GM23338 (cell line): ENCODE measurements at regions not wholly inside any gene's neighbourhood (a gene's known extent, or its start where the extent isn't known, plus 50 kb on each side); places are given as distances from the start of the nearest gene placed in this dataset.

Experiments used
- ATAC-seq: fragments of 200-7000 bp; cut with Tn5 transposase; 3 replicates; pipeline ENCODE4 v1.9.1; 2020
- DNase-seq: peaks from one replicate; pipeline ENCODE4 v3.0.0-alpha.2; 2015; ENCODE audit warnings: low spot score
- H2AFZ ChIP-seq: fragments of 200-600 bp; sonication (generic); 2 replicates; pipeline ENCODE4 v1.8.0; 2016; ENCODE audit warnings: antibody characterized with exemption, mild to moderate bottlenecking, moderate library complexity
- H3F3A ChIP-seq: fragments of 200-600 bp; sonication (generic); replicated peaks from 2 replicates; pipeline ENCODE4 v1.8.0; 2017; ENCODE audit warnings: antibody characterized with exemption, mixed run types, low read depth
- H3K27ac ChIP-seq: fragments of 200-600 bp; sonication (generic); 2 replicates; pipeline ENCODE4 v1.6.1; 2016; ENCODE audit warnings: low read depth
- H3K27me3 ChIP-seq: fragments of 200-600 bp; sonication (generic); 2 replicates; pipeline ENCODE4 v1.8.0; 2016; ENCODE audit warnings: mild to moderate bottlenecking, mixed run types, moderate library complexity; ENCODE audit not compliant: insufficient read depth
- H3K36me3 ChIP-seq: fragments of 200-600 bp; sonication (generic); 2 replicates; pipeline ENCODE4 v1.8.0; 2016; ENCODE audit warnings: mild to moderate bottlenecking; ENCODE audit not compliant: insufficient read depth
- H3K4me1 ChIP-seq: fragments of 200-600 bp; sonication (generic); 2 replicates; pipeline ENCODE4 v1.8.0; 2016; ENCODE audit warnings: mild to moderate bottlenecking, moderate library complexity; ENCODE audit not compliant: insufficient read depth
- H3K4me2 ChIP-seq: fragments of 200-600 bp; sonication (generic); 2 replicates; pipeline ENCODE4 v1.7.1; 2017; ENCODE audit warnings: mixed run types
- H3K4me3 ChIP-seq: fragments of 200-600 bp; sonication (generic); 2 replicates; pipeline ENCODE4 v1.6.1; 2016; ENCODE audit warnings: mixed run types
- H3K79me2 ChIP-seq: fragments of 200-600 bp; sonication (generic); replicated peaks from 2 replicates; pipeline ENCODE4 v1.8.0; 2017; ENCODE audit warnings: mild to moderate bottlenecking; ENCODE audit not compliant: insufficient read depth
- H3K9me2 ChIP-seq: fragments of 200-600 bp; sonication (generic); 2 replicates; pipeline ENCODE4 v1.8.0; 2017; ENCODE audit not compliant: insufficient read depth
- H4K20me1 ChIP-seq: fragments of 200-600 bp; sonication (generic); replicated peaks from 2 replicates; pipeline ENCODE4 v1.8.0; 2017; ENCODE audit warnings: mild to moderate bottlenecking; ENCODE audit not compliant: insufficient read depth
- H3K27ac Mint-ChIP-seq: 2 replicates; pipeline ENCODE4 v1.8.0; 2020; ENCODE audit warnings: inconsistent platforms, mild to moderate bottlenecking, moderate library complexity, mixed read lengths
- H3K27me3 Mint-ChIP-seq: 3 replicates; pipeline ENCODE4 v1.8.0; 2022; ENCODE audit warnings: low read depth, mild to moderate bottlenecking, moderate library complexity, mixed read lengths, inconsistent platforms; ENCODE audit not compliant: insufficient read depth, poor library complexity
- H3K36me3 Mint-ChIP-seq: 3 replicates; pipeline ENCODE4 v1.8.0; 2021; ENCODE audit warnings: low read depth, mild to moderate bottlenecking, inconsistent platforms, moderate library complexity, mixed read lengths
- H3K4me1 Mint-ChIP-seq: 3 replicates; pipeline ENCODE4 v1.8.0; 2020; ENCODE audit warnings: mild to moderate bottlenecking, inconsistent platforms, mixed read lengths
- H3K4me3 Mint-ChIP-seq: 3 replicates; pipeline ENCODE4 v1.8.0; 2021; ENCODE audit warnings: moderate library complexity, mild to moderate bottlenecking, inconsistent platforms, mixed read lengths
- H3K9me3 Mint-ChIP-seq: 3 replicates; pipeline ENCODE4 v1.8.0; 2020; ENCODE audit warnings: moderate library complexity, mild to moderate bottlenecking, inconsistent platforms, mixed read lengths
- CREB1 ChIP-seq: fragments of 250-450 bp; sonication (Bioruptor Pico); IDR thresholded peaks from 2 replicates; pipeline ENCODE4 v1.5.0; 2020; ENCODE audit warnings: low read depth, mild to moderate bottlenecking, moderate library complexity
- CTCF ChIP-seq, 2 experiments: fragments of 200-600 bp in 1 of 2; sonication (generic) in 1 of 2; conservative IDR thresholded peaks; 2 replicates each; pipeline versions ENCODE4 v1.5.1 to v1.6.1; 2016 to 2017; ENCODE audit warnings: antibody characterized with exemption in 2 of 2, low read depth in 2 of 2, mild to moderate bottlenecking in 2 of 2, moderate library complexity in 1 of 2
- ETS1 ChIP-seq: IDR thresholded peaks from 2 replicates; pipeline ENCODE4 v1.6.1; 2016; ENCODE audit warnings: antibody characterized with exemption
- EZH2 ChIP-seq: fragments of 200-600 bp; sonication (generic); IDR thresholded peaks from one replicate; pipeline ENCODE4 v1.8.0; 2017; ENCODE audit warnings: antibody characterized with exemption, mild to moderate bottlenecking, low read depth; ENCODE audit not compliant: unreplicated experiment
- EZH2phosphoT487 ChIP-seq: fragments of 200-600 bp; sonication (generic); IDR thresholded peaks from one replicate; pipeline ENCODE4 v1.8.1; 2018; ENCODE audit warnings: antibody characterized with exemption; ENCODE audit not compliant: unreplicated experiment
- JUNB ChIP-seq: IDR thresholded peaks from one replicate; pipeline ENCODE4 v1.6.1; 2016; ENCODE audit warnings: antibody characterized with exemption; ENCODE audit not compliant: unreplicated experiment
- NANOG ChIP-seq: IDR thresholded peaks from 2 replicates; pipeline ENCODE4 v1.6.1; 2016; ENCODE audit warnings: antibody characterized with exemption, borderline replicate concordance
- POLR2AphosphoS5 ChIP-seq: IDR thresholded peaks from 2 replicates; pipeline ENCODE4 v1.6.1; 2016; ENCODE audit warnings: antibody characterized with exemption, low read depth
- REST ChIP-seq: IDR thresholded peaks from one replicate; pipeline ENCODE4 v1.6.1; 2018; ENCODE audit warnings: antibody characterized with exemption; ENCODE audit not compliant: unreplicated experiment
- STAT1 ChIP-seq: IDR thresholded peaks from one replicate; pipeline ENCODE4 v1.6.1; 2016; ENCODE audit warnings: antibody characterized with exemption; ENCODE audit not compliant: unreplicated experiment
- ZNF114 ChIP-seq: fragments of 250-450 bp; sonication (Bioruptor Pico); IDR thresholded peaks from 2 replicates; pipeline ENCODE4 v1.5.0; 2020; ENCODE audit warnings: mild to moderate bottlenecking, moderate library complexity
- ZNF331 ChIP-seq: fragments of 250-450 bp; sonication (Bioruptor Pico); IDR thresholded peaks from 2 replicates; pipeline ENCODE4 v1.5.0; 2020; ENCODE audit warnings: low read depth, mild to moderate bottlenecking, moderate library complexity
- ZNF462 ChIP-seq: fragments of 250-450 bp; sonication (Bioruptor Pico); IDR thresholded peaks from 2 replicates; pipeline ENCODE4 v1.5.0; 2020; ENCODE audit warnings: mild to moderate bottlenecking, moderate library complexity

GRCh38 chr12:115259968-115260747, 576.2 kb upstream of the TBX3 start:
- H3K4me3 ChIP-seq, result no peak overlapping the region
- Mint-ChIP-seq H3K36me3 (no peaks in the 10 kb centered on the region), H3K27me3 (peaks cover 5% of the 10 kb centered on the region), H3K4me3 (no peak overlapping the region), H3K27ac (no peak overlapping the region), H3K9me3 (no peaks in the 10 kb centered on the region), H3K4me1 (no peaks in the 10 kb centered on the region; the same call in 2 of the 3 replicates)
- no peaks in the 10 kb centered on the region for H3K36me3 ChIP-seq
- 0 out of 2 replicates have a peak, but pooled peaks cover 4% of the 10 kb centered on the region for H3K9me2 ChIP-seq
- H3K4me2 ChIP-seq, result no peak overlapping the region
- TF ChIP-seq ZNF331 (no peak), ZNF462 (CRISPR knock-in tag) (no peak), ZNF114 (no peak), JUNB (no peak), CTCF (conservative IDR thresholded peaks at IDR 0.05; ENCODE audit: low read depth in 2 of 2) (no peak), CREB1 (CRISPR knock-in tag) (no peak), NANOG (no peak), POLR2AphosphoS5 (no peak), REST (no peak), EZH2 (no peak), ETS1 (no peak), STAT1 (no peak), EZH2phosphoT487 (no peak)
- no peak overlapping the region for H3K27ac ChIP-seq
- H3K4me1 ChIP-seq, result no peaks in the 10 kb centered on the region
- ATAC-seq, result no peak
- no peak overlapping the region for H2AFZ ChIP-seq
- no peaks in the 10 kb centered on the region for H3F3A ChIP-seq
- no peak for DNase-seq
- no peaks in the 10 kb centered on the region for H4K20me1 ChIP-seq
- no peaks in the 10 kb centered on the region for H3K27me3 ChIP-seq
- no peaks in the 10 kb centered on the region for H3K79me2 ChIP-seq
